NB4 (cell line): ENCODE measurements at regions not wholly inside any gene's neighbourhood (a gene's known extent, or its start where the extent isn't known, plus 50 kb on each side); places are given as distances from the start of the nearest gene placed in this dataset.

Experiments used
- POLR2A ChIP-seq: IDR thresholded peaks from 2 replicates; pipeline ENCODE4 v1.6.1; 2011; ENCODE audit warnings: mild to moderate bottlenecking; ENCODE audit not compliant: insufficient read length; ENCODE audit errors: extremely low read depth
- TF ChIP-seq, protein P1 (sequence below): IDR thresholded peaks from one replicate; pipeline ENCODE4 v1.5.1; 2012; ENCODE audit warnings: low read depth, low read length

DNA sequence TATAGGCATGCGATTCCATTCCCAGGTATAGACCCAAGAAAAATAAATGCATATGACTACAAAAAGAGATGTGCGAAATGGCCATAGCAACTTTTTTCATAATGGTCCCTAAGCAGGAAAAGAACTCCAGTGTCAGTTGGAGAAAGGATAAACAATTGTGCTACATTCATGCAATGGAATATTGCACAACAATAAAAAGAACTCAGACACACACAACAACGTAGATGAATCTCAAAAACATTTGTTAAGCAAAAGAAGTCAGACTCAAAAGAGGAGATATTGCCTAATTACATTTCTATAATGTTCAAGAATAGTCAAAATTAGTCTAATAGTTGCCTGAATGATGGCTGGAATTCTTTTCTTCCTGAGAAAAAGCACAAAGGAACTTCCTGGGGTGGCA lies 141.1 kb upstream of the GLI3 start:
- TF ChIP-seq, protein P1, sequence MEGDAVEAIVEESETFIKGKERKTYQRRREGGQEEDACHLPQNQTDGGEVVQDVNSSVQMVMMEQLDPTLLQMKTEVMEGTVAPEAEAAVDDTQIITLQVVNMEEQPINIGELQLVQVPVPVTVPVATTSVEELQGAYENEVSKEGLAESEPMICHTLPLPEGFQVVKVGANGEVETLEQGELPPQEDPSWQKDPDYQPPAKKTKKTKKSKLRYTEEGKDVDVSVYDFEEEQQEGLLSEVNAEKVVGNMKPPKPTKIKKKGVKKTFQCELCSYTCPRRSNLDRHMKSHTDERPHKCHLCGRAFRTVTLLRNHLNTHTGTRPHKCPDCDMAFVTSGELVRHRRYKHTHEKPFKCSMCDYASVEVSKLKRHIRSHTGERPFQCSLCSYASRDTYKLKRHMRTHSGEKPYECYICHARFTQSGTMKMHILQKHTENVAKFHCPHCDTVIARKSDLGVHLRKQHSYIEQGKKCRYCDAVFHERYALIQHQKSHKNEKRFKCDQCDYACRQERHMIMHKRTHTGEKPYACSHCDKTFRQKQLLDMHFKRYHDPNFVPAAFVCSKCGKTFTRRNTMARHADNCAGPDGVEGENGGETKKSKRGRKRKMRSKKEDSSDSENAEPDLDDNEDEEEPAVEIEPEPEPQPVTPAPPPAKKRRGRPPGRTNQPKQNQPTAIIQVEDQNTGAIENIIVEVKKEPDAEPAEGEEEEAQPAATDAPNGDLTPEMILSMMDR: no peak
- TF ChIP-seq POLR2A: no peak
